Nucleus accumbens (tissue), 56 donors: ENCODE measurements at regions not wholly inside any gene's neighbourhood (a gene's known extent, or its start where the extent isn't known, plus 50 kb on each side); places are given as distances from the start of the nearest gene placed in this dataset.

Source experiments
- DNase-seq, 56 donors: peaks; one replicate each; lab custom pipeline; 2025; lab: John Stamatoyannopoulos, UW

DNA sequence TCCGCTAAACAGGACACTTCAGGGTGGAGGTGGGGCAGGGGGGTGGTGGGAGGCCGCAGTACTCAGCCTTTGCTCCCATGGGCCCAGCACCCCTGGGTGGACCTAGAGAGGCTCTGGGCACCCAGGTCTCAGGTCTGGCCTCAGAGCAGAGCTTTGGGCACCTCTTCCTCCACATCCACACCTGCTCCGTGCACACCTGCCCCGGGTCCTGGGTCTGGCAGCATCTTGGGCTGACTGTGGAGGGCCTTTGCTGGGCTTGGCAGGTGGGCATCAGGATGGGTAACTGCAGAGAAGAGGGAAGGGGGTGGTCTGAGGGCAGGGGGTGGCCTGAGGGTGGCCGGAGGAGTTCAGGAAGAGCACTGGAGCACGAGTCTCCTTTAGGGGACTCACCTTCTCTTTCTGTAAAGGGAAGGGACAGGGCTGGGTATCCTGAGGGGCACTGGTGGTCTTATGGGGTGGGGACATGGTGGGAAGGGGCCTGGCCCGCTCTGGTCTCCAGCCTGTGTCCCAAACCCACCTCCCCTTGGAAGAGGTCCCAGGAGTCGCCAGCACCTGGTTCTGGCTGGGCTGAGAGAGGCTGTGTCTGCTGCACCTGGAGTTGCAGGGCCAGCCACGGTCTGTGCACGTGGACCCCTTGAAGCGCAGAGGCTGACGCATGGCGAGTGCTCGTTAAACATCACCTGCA is 106.7 kb upstream of the IER5L start:
- DNase-seq, result no peak

- DNase-seq, result no peak
Observed at GRCh38 chr9:129283705-129284606, 105.9 kb upstream of the IER5L start.

DNA sequence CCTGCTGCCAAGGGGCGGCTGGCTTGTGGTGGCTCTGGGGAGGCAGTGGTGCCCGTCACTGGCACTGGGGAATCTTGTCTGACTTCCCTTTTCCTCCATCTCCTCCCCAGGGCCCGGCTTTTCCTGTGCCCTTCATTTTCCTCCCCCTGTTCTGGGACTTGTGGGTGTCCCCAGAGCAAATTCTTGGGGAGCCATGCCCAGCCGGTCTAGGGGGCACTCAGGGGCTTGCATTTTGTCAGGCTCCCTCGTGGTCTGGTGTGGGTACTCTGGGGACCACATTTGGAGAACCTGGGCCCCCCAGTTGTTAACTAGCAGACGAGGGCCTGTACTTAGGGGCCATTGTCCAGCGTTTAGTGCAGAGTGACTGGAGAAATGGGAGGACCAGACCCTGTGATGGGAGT is 105.2 kb upstream of the IER5L start:
- no peak for DNase-seq

DNA sequence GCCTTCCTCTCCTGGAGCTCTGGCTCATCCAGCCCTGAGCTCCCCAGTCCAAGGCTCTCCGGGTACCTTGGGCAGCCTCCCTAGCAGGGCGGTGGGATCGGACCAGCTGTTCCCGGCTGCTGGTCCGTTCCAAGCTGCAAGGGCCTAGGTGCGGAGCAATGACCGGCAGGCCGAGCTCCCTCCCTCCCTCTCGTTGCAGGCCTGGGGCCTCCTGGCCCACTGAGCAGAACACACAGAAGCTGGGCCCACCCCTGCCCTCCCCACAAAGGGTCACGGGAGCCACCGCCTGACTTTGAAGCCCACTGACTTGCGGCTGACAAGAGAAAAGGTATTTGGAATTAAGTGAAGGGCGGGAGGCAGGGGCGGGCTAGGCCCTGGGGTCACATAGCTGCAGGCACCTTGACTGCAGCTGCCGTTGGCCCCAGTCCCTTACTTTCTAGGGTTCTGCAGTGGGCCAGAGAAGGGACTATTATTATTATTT is 104.7 kb upstream of the IER5L start:
- DNase-seq, result no peak

DNA sequence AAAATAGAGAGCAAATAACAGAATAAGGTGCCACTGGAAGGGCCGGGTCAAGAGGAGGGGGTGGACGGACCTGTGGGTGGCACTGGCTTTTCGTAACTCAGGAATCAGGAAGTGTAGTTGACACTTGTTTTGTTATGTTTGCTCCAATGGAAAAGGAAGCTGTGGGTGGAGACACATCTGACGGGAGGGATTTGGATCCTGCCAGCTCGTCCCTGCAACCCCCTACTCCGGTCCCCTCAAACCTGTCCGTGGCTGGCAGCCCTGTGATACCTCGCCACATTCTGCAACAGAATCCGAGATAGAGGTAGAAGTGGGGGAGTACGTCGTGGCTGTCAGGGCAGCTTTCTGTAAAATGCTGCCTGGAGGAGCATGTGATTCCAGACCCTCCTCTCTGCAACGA is 104.2 kb upstream of the IER5L start:
- no peak for DNase-seq

DNA sequence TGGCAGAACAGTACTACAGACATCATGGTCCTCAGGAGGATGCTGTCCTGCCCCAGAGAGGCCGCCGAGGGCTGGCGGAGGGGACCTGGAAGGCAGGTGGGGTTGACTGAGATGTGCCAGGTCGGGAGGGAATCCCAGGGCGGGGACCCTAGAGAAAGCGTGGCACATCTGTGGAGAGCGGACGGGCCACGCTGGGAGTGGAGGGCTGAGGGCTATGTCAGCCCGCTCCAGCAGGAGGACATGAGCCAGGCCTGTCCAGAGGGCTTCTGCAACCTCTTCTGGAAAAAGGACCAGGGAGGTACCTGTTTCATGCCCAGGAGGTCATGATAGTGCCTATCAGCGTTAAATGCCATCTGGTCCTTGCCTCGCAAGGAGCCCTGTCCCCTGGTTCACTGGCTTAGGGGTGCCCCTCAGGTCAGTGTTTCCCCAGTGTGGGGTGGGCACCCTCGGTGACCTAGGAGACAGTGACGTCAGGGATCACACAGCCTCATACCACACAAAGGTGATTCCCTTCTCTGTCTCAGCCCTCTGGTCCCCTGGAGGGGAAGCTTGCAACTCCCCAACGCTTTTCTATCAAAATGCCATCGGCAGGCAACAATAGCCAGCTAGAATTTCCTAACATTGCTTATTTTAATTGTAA is 103.6 kb upstream of the IER5L start:
- DNase-seq, result no peak

GRCh38 chr9:129280623-129281271 is 102.7 kb upstream of the IER5L start:
- peak in 22 of 56 donors; percentile 8 to 60 (median 20) for DNase-seq

DNA sequence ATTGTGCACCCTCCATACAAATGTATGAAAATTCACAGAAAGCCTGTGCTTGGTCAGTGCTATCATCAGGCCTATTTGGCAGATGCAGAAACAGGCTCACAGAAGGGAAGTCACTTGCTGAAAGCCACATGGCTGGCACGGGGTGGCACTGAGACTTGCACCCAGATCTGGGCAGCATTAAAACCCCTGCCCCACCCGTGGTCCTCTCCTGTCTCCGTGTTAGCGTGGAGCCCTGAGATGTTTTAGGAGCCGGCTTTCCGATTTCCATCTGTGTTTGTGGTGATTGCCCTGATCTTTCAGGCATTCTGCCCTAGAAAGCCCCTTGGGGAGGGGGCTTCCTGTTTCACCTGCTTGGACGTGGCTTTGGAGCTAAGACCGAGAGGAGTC is 102.2 kb upstream of the IER5L start:
- no peak for DNase-seq

DNA sequence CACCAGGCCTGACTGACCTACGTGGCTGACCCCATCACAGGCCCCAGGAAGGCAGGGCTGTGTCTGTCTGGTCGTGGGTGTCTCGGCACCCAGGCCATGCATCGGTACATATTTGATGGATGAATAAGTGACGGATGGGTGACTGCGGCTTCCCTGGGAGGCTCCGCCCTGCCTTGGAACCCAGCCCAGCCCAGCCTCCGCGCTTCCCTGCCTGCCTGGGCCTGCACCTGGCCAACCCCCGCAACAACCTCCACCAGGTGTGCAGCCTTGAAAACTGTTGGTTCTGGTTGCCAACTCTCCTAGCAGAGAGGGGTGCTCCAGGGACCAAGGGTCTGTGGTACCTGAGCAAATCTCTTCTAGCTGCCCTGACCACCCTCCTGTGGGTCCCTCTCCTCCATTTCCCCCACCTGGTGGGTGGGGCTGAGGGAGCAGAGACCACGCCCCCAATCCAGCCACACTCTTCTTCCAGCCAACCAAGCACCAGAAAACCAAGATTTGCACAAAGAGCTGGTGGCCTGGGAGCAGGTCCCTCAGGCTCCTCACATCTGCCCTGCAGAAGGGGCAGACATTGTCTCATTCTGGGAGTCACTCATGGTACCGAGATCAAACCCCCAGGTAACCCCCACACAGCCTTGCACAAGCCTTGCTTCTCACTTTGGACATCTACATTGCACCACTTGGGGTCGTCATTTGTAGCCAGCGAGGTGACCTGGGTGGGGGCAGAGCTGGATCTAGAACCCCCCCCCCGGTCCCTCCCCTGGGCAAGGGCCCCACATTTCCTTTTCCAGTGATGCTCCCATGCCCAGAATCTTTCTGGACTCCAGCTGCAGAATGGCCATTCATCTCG is 100.6 kb upstream of the IER5L start:
- no peak for DNase-seq

DNA sequence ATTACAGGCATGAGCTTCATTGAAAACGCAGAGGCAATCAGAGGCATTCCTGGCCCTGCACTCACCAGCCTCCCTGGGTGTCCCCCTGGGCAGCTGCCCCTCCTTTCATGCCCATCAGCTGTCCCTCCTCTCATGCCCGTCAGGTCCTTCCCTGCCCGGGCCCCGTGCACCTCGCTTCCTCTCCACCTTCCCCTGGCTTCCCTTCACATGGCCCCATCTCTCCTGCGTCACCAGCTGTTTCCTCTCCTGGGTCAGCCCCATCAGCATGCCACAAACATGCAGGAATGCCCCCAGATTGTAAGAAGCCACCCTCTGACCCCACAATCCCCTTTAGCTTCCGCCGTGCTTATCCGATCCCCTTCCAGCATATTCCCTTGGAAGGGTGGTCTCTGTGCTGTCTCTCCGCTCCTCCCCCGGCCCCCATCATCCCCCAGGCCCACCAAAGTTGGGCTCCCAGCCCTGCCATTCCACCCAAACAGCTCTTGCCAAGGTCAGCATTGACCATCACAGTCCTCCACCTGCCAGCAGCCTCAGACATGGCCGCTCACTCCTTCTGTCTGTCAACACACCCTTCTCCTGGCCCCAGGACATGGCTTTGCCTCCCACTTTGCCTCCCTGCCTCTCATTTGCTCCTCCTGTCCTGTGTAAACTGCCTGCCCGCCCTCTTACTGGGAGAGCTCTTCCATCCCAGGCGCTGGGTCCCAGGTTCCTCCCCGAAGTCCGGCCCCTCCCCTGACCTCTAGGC is 98.6 kb upstream of the IER5L start:
- no peak for DNase-seq

- no peak for DNase-seq
Observed at GRCh38 chr9:129275626-129276247, 97.7 kb upstream of the IER5L start.

- DNase-seq, result no peak
Observed at GRCh38 chr9:129273941-129274684, 96.1 kb upstream of the IER5L start.

DNA sequence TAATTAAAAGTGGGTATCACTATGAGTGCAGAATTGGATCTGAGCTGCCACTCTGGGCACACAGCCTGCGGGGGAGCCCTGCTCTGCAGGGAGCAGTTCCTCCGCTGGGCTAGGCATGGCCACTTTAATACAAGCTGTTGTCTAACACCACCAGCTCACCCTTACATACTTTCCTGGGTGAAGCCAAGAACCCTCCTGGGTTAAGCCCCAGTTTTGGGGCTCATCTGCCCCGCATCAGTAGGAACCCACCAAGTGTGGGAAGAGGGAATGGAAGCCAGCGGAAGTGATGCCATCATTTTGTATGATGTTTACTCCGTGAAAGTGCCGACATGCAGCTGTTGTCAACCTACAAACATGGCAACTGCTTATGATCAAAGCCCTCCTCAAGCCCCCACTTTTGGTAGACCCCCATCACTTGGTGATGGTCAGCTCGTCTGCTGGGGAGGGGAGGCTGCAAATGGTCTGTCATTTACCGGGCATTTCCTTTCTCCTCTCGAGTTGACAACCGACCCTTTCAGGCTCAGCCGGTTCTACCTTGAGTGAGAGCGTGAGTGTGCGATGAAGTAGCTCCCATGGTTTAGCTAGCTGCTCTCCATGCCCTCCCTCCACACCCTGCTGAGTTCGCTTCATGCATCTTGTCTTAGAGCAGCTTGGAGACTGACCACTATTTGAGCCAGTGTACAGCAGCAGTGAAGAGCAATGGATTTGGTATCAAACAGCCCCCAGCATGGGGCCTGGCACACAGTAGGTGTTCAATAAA is 95.3 kb upstream of the IER5L start:
- DNase-seq, result no peak

DNA sequence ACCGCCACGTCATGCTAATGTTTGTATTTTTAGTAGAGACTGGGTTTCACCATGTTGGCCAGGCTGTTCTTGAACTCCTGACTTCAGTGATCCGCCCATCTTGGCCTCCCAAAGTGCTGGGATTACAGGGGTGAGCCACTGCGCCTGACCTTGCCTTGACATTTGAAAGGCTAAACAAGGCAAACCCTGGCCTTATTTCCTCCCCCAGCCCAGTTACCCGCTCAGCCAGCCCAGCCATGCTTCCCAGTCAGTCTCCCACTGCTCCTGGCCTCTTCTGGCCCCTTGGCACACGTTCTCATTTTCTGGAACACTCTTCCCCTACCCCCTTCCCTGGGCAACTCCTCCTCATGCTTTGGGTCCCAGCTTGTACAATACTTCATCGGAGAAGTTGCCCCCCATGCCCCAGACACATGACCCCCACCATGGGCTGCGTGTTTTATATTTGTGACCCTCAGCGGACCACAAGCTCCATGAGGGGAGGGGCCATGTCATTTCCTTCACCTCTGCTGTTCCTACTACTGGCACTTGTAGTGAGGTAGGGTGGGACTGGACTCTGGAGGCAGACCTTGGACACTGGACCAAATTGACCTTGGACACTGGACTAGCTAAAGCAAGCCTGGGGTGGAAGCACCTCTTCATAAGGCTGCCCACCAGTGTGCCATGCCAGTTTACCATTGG is 94.4 kb upstream of the IER5L start:
- DNase-seq, result no peak

DNA sequence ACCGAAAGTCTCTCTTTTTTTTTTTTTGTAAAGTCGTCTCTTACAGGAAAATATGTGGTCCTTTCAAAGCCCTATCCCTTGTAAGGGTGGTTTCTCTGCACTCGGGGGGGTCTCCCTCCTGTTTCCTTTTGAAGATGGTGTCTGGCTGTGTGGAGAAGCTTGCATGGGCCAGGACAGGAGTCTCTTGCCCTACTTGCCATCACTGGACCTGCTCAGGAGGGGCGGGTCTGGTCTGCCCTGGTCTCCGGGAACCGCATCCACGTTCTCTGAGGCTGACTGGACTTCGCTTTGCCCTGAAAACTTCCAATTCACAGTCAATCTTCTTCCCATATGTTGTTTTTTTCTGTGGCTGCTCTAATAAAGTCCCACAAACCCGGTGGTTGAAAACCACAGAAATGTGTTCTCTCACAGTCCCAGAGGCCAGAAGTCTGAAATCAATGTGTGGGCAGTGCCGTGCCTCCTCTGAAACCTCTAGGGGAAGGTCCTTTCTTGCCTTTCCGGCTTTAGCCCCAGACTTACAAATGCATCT is 92.9 kb upstream of the IER5L start:
- DNase-seq, result no peak

GRCh38 chr9:129270205-129270604 is 92.1 kb upstream of the IER5L start:
- no peak for DNase-seq
